Fibroblast of skin of right quadriceps (primary cell): ENCODE measurements at regions not wholly inside any gene's neighbourhood (a gene's known extent, or its start where the extent isn't known, plus 50 kb on each side); places are given as distances from the start of the nearest gene placed in this dataset.

Source experiments
- DNase-seq: peaks from one replicate; pipeline ENCODE4 v3.0.0-alpha.2; 2013

GRCh38 chr20:60214901-60215815 lies 256.9 kb downstream of the CDH26 start:
- DNase-seq, result no peak

DNA sequence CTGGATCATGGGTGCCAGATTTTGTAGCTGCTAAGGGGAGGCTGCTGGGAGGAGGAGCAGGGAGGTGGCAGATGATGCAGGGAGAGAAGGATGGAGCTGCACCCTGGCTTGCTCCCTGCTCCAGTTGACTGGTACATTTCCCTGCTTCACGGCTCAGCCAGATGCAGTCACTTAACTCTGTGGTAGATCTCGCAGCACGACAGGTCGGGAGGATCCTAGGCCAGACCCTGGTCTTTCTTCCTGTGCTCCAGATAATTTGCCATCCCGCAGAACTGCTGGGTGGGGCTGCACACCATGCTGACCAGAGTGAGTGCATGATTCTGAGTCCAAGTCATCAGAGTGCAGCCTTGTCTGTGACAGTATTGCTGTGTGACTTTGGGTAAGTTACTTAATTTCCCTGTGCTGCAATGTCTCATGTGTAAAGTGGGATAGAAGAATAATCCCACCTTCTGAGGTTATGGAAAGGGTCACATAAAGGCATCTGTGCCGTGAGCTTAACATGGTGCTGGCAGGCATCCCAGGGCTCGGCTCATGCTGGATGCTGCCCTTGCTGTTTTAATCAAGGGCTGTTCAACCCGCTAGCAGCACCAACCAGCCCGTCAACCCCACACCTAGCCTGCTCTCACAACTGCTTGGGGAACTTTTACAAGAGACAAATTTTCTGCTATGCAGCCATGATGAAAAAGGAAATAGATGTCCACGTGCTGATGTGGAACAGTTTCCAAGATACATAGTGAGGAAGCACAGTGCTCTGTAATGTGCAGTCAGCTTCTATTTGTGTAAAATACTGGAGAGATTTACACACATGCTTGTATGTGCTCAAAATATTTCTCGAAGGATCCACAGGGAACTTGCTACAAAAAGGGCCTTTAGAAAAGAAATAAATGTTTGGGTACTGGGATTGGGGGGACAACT lies 257.9 kb downstream of the CDH26 start:
- no peak for DNase-seq

GRCh38 chr20:60219231-60219630 lies 261.0 kb downstream of the CDH26 start:
- no peak for DNase-seq

- peak; percentile 45 for DNase-seq
Observed at GRCh38 chr20:60219984-60220562, 261.9 kb downstream of the CDH26 start.

- no peak for DNase-seq
Observed at GRCh38 chr20:60220706-60221105, 262.5 kb downstream of the CDH26 start.

GRCh38 chr20:60221593-60221992 lies 263.4 kb downstream of the CDH26 start:
- no peak for DNase-seq

GRCh38 chr20:60222497-60222896 lies 264.3 kb downstream of the CDH26 start:
- no peak for DNase-seq

DNA sequence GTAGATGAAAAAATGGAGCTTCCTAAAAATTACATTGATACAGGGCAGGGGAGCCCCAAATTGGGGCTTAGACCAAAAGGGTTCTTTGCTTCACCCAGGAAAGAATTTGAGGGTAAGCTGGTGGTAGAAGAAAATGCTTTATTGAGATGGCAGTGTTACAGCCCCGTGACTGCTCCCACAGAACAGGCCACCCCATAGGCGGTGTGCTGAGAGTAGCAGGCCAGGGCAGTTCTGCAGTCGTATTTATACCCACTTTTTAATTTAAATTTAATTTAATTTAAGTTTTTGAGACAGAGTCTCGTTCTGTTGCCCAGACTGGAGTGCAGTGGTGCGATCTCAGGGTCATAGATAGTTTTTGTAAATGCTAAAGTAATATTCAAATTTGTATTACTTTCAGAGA lies 265.0 kb downstream of the CDH26 start:
- DNase-seq, result no peak

- DNase-seq, result peak; percentile 22
Observed at GRCh38 chr20:60224914-60225313, 266.7 kb downstream of the CDH26 start.

- no peak for DNase-seq
Observed at GRCh38 chr20:60228255-60228654, 270.0 kb downstream of the CDH26 start.

GRCh38 chr20:60232380-60232779 lies 274.2 kb downstream of the CDH26 start:
- DNase-seq, result no peak

GRCh38 chr20:60233018-60233630 lies 274.9 kb downstream of the CDH26 start:
- peak; percentile 50 for DNase-seq

DNA sequence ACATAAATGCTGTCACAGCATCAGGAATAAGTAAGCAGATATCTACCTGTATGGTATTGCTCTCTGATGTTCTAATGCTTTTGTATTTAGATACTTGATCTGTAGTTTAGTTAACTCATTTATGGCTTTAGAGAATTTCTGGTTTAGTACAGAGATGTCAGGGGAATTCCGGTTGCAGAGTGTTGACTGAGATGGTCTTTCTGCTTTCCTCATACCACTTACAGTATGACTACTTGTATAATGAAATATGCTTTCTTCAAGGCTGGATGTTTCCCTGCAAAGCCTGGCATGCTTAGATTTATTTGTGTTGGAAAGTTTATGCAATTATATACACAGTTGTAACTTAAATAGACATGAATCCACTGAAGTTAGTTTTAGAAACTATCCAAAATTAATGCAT lies 278.4 kb downstream of the CDH26 start:
- no peak for DNase-seq

GRCh38 chr20:60237981-60238380 lies 279.8 kb downstream of the CDH26 start:
- DNase-seq, result no peak

DNA sequence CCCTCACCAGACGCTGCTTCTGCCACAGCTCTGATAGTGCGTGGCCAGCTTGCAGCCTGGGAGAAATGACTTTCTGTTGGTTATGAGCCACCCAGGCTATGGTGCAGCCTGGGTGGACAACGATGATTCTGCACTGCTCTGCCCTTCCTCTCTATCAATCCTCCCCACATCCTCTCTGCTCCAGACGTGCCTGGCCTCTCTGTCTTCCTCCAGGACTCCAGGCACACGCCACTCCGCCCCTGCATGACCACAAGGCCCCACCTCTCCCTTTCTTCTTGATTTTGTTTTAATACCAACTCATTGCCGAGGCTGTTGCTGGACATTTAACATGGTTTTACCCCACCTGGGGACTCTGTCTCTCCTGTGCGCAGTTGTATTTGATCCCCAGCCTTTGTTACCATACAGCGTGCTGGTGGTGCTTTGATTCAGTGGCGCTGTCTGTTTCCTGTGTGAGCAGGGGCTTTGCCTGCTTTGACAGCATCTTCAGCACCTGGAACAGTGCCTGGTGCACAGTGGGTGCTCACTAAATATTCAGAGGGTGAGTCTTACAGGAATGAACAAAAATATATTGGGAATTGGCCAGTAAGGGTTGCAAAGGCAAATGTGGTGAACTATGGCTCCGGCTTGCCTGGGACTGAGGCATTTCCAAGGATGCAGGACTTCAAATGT lies 280.9 kb downstream of the CDH26 start:
- DNase-seq, result peak; percentile 22

- DNase-seq, result no peak
Observed at GRCh38 chr20:60239956-60240355, 281.7 kb downstream of the CDH26 start.

- no peak for DNase-seq
Observed at GRCh38 chr20:60240415-60240814, 282.2 kb downstream of the CDH26 start.

DNA sequence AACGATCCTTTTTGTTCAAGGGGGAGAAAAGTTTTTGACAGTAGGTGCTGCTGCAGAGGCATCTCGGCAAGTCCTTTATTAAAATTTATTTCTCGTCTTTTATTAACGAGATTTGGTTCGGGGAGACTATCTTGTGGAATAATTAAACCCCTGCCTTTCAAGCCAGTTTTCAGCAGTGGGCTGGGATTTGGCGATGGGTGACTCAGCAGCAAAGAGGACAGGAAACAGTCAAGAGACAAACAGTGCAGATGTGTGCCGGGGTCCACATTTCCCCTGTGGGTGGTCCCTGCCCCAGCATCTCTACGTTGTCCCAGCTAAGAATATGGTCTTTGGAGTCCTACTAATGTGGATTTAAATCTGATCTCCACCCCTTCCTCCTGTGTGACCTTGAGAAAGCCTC lies 282.8 kb downstream of the CDH26 start:
- no peak for DNase-seq

DNA sequence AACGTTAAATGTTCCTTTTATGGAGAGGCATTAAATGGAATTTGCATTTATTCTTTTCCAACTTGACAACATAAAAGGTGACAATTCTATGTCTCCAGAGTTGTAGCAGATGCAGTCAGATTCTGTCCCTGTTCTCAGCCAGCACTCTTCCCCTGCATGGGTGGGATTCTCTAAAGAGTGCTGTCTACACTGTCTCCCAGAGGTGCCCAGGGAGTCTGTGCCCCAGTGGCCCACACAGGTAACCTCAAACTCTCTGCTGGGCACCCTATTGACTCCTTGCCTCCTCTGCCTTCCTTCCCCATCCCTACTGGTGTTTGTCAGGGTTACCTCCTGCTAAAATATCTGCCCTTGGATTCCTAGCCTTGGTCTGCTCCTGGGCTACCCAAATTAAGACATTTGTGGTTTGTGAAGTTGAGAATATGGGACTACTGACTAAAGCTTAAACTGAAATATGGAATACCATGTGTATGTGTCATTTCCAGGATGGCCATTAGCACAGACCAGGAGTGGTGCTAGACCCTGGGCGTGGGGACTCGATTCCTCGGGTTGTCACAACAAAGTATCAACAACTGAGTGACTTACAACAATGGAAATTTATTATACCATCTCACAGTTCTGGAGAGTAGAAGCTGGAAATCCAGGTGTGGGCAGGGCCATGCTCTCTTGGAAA lies 284.7 kb downstream of the CDH26 start:
- DNase-seq, result peak; percentile 74

- DNase-seq, result no peak
Observed at GRCh38 chr20:60244373-60245146, 286.3 kb downstream of the CDH26 start.

DNA sequence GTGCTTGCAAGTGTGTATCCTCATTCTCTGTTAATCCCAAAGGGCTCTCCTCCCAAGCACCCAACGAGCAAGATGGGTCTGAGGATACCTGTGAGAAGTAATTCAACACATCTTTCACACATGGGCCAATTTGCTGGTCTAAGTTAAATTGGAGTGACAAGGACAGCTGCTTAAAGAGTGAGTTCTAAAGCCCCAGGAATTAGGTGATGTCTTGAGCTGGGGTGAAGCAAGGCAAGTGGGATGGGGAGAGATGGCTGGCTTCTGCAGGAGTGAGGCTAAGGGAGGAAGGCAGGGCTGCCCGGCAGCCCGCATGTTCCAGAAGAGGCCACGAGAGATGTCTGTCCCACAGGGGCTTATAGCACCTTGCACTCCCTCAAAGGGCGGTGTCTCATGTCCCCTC lies 288.5 kb downstream of the CDH26 start:
- DNase-seq, result no peak
